ENCODE measurements at regions not wholly inside any gene's neighbourhood (a gene's known extent, or its start where the extent isn't known, plus 50 kb on each side); places are given as distances from the start of the nearest gene placed in this dataset.

DNA sequence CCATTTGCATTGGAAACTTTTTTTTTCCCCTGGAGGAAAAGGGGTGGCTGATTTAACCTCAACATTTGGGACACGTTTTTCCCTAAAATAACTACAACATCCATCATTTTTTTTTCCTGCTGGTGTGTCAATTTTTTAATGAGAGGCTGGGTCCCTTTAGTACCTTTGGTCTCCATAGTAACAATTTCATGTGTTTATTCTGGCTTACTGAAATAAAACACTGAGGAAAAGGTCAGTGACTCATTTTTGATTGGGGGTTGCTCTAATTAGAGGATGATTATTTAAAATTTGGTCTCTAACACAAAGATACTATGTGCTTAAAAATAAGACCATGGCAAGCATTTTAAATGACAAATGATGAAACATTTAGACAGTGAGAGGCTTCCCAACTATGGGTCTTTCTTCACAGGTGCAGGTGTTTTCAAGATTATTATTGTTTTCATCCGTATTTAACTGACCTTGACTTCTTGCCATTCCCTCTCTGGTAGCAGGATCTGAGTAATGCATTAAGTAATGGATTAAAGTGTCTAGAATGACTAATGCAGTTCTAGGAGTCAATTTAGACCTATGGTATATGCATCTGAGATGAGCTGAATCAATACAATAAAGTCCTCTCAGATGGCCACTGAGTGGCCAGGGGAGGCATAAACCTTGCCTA, 406.4 kb downstream of the KCNRG start:
- TF ChIP-seq, protein P1, sequence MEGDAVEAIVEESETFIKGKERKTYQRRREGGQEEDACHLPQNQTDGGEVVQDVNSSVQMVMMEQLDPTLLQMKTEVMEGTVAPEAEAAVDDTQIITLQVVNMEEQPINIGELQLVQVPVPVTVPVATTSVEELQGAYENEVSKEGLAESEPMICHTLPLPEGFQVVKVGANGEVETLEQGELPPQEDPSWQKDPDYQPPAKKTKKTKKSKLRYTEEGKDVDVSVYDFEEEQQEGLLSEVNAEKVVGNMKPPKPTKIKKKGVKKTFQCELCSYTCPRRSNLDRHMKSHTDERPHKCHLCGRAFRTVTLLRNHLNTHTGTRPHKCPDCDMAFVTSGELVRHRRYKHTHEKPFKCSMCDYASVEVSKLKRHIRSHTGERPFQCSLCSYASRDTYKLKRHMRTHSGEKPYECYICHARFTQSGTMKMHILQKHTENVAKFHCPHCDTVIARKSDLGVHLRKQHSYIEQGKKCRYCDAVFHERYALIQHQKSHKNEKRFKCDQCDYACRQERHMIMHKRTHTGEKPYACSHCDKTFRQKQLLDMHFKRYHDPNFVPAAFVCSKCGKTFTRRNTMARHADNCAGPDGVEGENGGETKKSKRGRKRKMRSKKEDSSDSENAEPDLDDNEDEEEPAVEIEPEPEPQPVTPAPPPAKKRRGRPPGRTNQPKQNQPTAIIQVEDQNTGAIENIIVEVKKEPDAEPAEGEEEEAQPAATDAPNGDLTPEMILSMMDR (conservative IDR thresholded peaks at IDR 0.05 in 1 of 2, IDR thresholded peaks at IDR 0.05 in 1 of 2; ENCODE audit: low read depth in 1 of 2, low read length in 2 of 2): no peak
- TF ChIP-seq EZH2 (IDR thresholded peaks at IDR 0.05; ENCODE audit: low read length, missing control alignments): no peak

Measured in fibroblast of lung (primary cell).